ENCODE measurements at regions not wholly inside any gene's neighbourhood (a gene's known extent, or its start where the extent isn't known, plus 50 kb on each side); places are given as distances from the start of the nearest gene placed in this dataset.

- H3K36me3 ChIP-seq (ENCODE audit: control insufficient read depth, low read length) = no peaks in the 10 kb centered on the region
- H3K9me2 ChIP-seq (replicated peaks; ENCODE audit: control insufficient read depth, low read length) = no peaks in the 10 kb centered on the region
- no peak overlapping the region for H3K4me2 ChIP-seq (ENCODE audit: low read length)
- H3K4me3 ChIP-seq (ENCODE audit: low read length) = no peak overlapping the region
- peaks cover 3% of the 10 kb centered on the region; the same call in 1 of the 2 replicates for H3K9me3 ChIP-seq (ENCODE audit: control insufficient read depth, insufficient read depth, low read length)
- no peaks in the 10 kb centered on the region for H3F3A ChIP-seq (ENCODE audit: control insufficient read depth, insufficient read depth)
- no peaks in the 10 kb centered on the region for H3K4me1 ChIP-seq (ENCODE audit: control insufficient read depth, low read length)
- no peaks in the 10 kb centered on the region for H3K27me3 ChIP-seq (ENCODE audit: control insufficient read depth, low read length)
- H3K79me2 ChIP-seq (ENCODE audit: control insufficient read depth, low read length) = no peaks in the 10 kb centered on the region
- H3K27ac ChIP-seq (ENCODE audit: low read depth, low read length) = no peak overlapping the region
- no peaks in the 10 kb centered on the region for H4K20me1 ChIP-seq (ENCODE audit: control insufficient read depth, insufficient read depth, low read depth, low read length)
- TF ChIP-seq, protein P1, sequence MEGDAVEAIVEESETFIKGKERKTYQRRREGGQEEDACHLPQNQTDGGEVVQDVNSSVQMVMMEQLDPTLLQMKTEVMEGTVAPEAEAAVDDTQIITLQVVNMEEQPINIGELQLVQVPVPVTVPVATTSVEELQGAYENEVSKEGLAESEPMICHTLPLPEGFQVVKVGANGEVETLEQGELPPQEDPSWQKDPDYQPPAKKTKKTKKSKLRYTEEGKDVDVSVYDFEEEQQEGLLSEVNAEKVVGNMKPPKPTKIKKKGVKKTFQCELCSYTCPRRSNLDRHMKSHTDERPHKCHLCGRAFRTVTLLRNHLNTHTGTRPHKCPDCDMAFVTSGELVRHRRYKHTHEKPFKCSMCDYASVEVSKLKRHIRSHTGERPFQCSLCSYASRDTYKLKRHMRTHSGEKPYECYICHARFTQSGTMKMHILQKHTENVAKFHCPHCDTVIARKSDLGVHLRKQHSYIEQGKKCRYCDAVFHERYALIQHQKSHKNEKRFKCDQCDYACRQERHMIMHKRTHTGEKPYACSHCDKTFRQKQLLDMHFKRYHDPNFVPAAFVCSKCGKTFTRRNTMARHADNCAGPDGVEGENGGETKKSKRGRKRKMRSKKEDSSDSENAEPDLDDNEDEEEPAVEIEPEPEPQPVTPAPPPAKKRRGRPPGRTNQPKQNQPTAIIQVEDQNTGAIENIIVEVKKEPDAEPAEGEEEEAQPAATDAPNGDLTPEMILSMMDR (IDR thresholded peaks at IDR 0.05; ENCODE audit: low read depth, low read length, poor library complexity, severe bottlenecking) = no peak
- TF ChIP-seq EZH2phosphoT487 (IDR thresholded peaks at IDR 0.05; ENCODE audit: borderline replicate concordance, low read length) = no peak
These were observed 267.0 kb upstream of the HS6ST1 start for GRCh38 chr2:128585706-128586105.

GRCh38 chr2:128589681-128590080 lies 271.0 kb upstream of the HS6ST1 start:
- TF ChIP-seq, protein P1 (IDR thresholded peaks at IDR 0.05; ENCODE audit: low read depth, low read length, poor library complexity, severe bottlenecking) = no peak
- TF ChIP-seq EZH2phosphoT487 (IDR thresholded peaks at IDR 0.05; ENCODE audit: borderline replicate concordance, low read length) = no peak
- H3K4me2 ChIP-seq (ENCODE audit: low read length) = no peak overlapping the region
- no peaks in the 10 kb centered on the region for H3K79me2 ChIP-seq (ENCODE audit: control insufficient read depth, low read length)
- no peak overlapping the region for H3K4me3 ChIP-seq (ENCODE audit: low read length)
- peaks cover 3% of the 10 kb centered on the region; the same call in 1 of the 2 replicates for H3K9me3 ChIP-seq (ENCODE audit: control insufficient read depth, insufficient read depth, low read length)
- H3K36me3 ChIP-seq (ENCODE audit: control insufficient read depth, low read length) = no peaks in the 10 kb centered on the region
- no peak overlapping the region for H3K27ac ChIP-seq (ENCODE audit: low read depth, low read length)
- no peaks in the 10 kb centered on the region; the same call in 1 of the 2 replicates for H3K27me3 ChIP-seq (ENCODE audit: control insufficient read depth, low read length)
- no peaks in the 10 kb centered on the region for H3K9me2 ChIP-seq (replicated peaks; ENCODE audit: control insufficient read depth, low read length)
- no peaks in the 10 kb centered on the region for H4K20me1 ChIP-seq (ENCODE audit: control insufficient read depth, insufficient read depth, low read depth, low read length)
- peaks cover under 1% of the 10 kb centered on the region for H3K4me1 ChIP-seq (ENCODE audit: control insufficient read depth, low read length)
- H3F3A ChIP-seq (ENCODE audit: control insufficient read depth, insufficient read depth) = no peaks in the 10 kb centered on the region

GRCh38 chr2:128590309-128591021 lies 271.8 kb upstream of the HS6ST1 start:
- H3K4me2 ChIP-seq (ENCODE audit: low read length) = no peak overlapping the region
- H3K4me1 ChIP-seq (ENCODE audit: control insufficient read depth, low read length) = peaks cover 9% of the 10 kb centered on the region
- H4K20me1 ChIP-seq (ENCODE audit: control insufficient read depth, insufficient read depth, low read depth, low read length) = no peaks in the 10 kb centered on the region
- H3K79me2 ChIP-seq (ENCODE audit: control insufficient read depth, low read length) = no peaks in the 10 kb centered on the region
- no peaks in the 10 kb centered on the region for H3K9me2 ChIP-seq (replicated peaks; ENCODE audit: control insufficient read depth, low read length)
- H3K27me3 ChIP-seq (ENCODE audit: control insufficient read depth, low read length) = no peaks in the 10 kb centered on the region; the same call in 1 of the 2 replicates
- H3K9me3 ChIP-seq (ENCODE audit: control insufficient read depth, insufficient read depth, low read length) = peaks cover 3% of the 10 kb centered on the region; the same call in 1 of the 2 replicates
- no peak overlapping the region for H3K4me3 ChIP-seq (ENCODE audit: low read length)
- H3F3A ChIP-seq (ENCODE audit: control insufficient read depth, insufficient read depth) = no peaks in the 10 kb centered on the region
- no peaks in the 10 kb centered on the region for H3K36me3 ChIP-seq (ENCODE audit: control insufficient read depth, low read length)
- TF ChIP-seq, protein P1 (IDR thresholded peaks at IDR 0.05; ENCODE audit: low read depth, low read length, poor library complexity, severe bottlenecking) = no peak
- TF ChIP-seq EZH2phosphoT487 (IDR thresholded peaks at IDR 0.05; ENCODE audit: borderline replicate concordance, low read length) = no peak
- H3K27ac ChIP-seq (ENCODE audit: low read depth, low read length) = no peak overlapping the region

Measured in DOHH2 (cell line).